GM12874 (cell line): ENCODE measurements at regions not wholly inside any gene's neighbourhood (a gene's known extent, or its start where the extent isn't known, plus 50 kb on each side); places are given as distances from the start of the nearest gene placed in this dataset.

Source experiments
- CTCF ChIP-seq: IDR thresholded peaks from 2 replicates; pipeline ENCODE4 v1.5.1; 2011; ENCODE audit warnings: low read depth, mild to moderate bottlenecking, control low read depth, low read length, moderate library complexity; ENCODE audit not compliant: insufficient read depth

- TF ChIP-seq CTCF: no peak
These were observed 145.0 kb upstream of the GRK3 start for GRCh38 chr22:25419247-25420113.

- no peak for TF ChIP-seq CTCF
These were observed 144.0 kb upstream of the GRK3 start for GRCh38 chr22:25420471-25420924.

DNA sequence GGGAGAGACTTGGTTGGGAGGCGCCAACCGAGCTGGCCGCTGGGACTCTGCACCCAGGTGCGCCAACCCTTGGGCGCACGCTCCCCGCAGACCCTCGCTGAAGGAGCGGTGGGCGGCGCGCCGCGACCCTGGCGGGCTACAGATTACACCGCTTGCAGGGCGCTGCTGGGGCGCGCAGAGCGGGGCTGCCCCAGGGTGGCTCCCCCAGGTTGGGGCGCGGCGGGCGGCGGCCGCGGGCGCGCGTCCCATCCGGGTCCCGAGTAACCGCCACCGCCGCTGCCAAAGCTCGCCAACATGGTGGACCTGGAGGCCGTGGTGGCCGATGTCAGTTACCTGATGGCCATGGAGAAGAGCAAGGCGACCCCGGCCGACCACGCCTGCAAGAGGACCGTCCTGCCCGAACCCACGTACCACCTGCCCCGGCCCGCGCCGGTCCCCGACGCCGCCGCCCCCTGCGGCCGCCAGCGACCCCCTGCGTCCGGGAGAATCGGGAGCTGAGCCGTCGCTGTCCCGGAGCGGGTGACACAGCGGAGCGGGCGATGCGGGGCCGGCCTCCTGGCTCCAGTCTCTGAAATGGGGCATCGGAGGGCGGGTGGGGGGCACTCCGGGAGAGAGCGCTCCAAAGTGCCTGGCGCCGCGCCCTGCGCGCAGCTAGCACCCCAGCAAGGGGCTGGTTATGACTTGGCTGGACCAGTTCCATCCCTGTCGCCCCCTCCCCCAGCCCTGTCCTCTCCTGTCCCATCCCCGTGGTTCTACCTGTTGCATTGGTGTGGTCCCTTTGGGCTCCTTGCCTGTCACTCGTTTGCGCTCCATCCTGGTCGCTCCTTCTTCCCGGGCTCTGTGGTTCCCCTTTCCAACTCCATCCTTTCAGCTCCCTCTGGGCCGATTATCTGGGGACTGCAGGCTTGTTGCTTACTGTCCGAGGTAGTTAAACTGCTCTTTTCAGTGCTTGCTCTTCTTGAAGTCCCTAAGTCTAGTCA, 143.3 kb upstream of the GRK3 start:
- no peak for TF ChIP-seq CTCF

- TF ChIP-seq CTCF: peak; percentile 16; the same call in 1 of the 2 replicates
These were observed 137.8 kb upstream of the GRK3 start for GRCh38 chr22:25426530-25427308.

- no peak for TF ChIP-seq CTCF
These were observed 126.9 kb upstream of the GRK3 start for GRCh38 chr22:25437414-25438160.

DNA sequence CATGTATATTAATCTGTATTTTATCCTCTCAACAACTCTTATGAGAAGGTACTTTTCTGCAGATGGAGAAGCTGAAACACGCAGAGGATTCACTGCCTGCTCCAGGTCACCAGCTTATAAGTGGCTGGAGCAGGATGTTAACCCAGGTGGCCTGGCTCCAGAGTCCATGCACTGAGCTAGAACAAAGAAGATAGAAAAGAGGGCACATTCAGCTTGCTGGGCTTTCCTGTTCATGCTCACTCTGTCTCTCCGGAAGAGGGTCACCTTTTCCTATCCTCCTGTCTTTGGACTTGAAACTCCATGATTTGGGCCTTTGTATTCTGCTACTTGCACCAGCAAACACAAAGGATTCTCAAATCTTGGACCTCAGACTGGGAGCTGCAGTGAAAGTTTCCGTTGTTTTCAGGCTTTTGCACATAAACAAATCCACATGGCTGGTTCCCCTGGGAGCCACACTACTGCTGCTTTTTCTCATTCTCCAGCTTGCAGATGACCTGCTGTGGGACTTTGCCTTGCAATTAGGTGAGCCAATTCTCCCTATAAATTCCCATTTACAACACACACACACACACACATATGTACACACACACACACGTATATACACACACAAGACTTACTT, 117.3 kb upstream of the GRK3 start:
- TF ChIP-seq CTCF: no peak
